G401.6 (cell line): ENCODE measurements at regions not wholly inside any gene's neighbourhood (a gene's known extent, or its start where the extent isn't known, plus 50 kb on each side); places are given as distances from the start of the nearest gene placed in this dataset.
"Not testable (repeated sequence)": the region's sequence is repeated elsewhere in the genome, so short reads cannot be mapped to it uniquely, and the experiment has no call there.

ENCODE experiments used
- FAIRE-seq: peaks from 2 replicates; lab custom pipeline; 2012; peaks lifted over from hg19 to GRCh38; lab: Jason Lieb, UNC

GRCh38 chr1:14352897-14353296 is 245.6 kb upstream of the KAZN start:
- FAIRE-seq, result no peak

- FAIRE-seq, result not testable (repeated sequence)
Measured at GRCh38 chr1:14361005-14361404, 237.5 kb upstream of the KAZN start.

GRCh38 chr1:14362331-14362730 is 236.2 kb upstream of the KAZN start:
- no peak for FAIRE-seq

GRCh38 chr1:14363036-14363590 is 235.4 kb upstream of the KAZN start:
- FAIRE-seq, result no peak

GRCh38 chr1:14363707-14364413 is 234.6 kb upstream of the KAZN start:
- no peak for FAIRE-seq

GRCh38 chr1:14365301-14365988 is 233.0 kb upstream of the KAZN start:
- no peak for FAIRE-seq

GRCh38 chr1:14366091-14367018 is 232.1 kb upstream of the KAZN start:
- no peak for FAIRE-seq

GRCh38 chr1:14367451-14367850 is 231.0 kb upstream of the KAZN start:
- FAIRE-seq, result no peak

- FAIRE-seq, result no peak
Measured at GRCh38 chr1:14369526-14370213, 228.8 kb upstream of the KAZN start.

GRCh38 chr1:14371771-14372497 is 226.6 kb upstream of the KAZN start:
- FAIRE-seq, result no peak

GRCh38 chr1:14372526-14372925 is 226.0 kb upstream of the KAZN start:
- FAIRE-seq, result no peak

GRCh38 chr1:14373081-14373758 is 225.3 kb upstream of the KAZN start:
- no peak for FAIRE-seq

- no peak for FAIRE-seq
Measured at GRCh38 chr1:14375226-14375625, 223.3 kb upstream of the KAZN start.

- FAIRE-seq, result no peak
Measured at GRCh38 chr1:14377386-14377785, 221.1 kb upstream of the KAZN start.

- no peak for FAIRE-seq
Measured at GRCh38 chr1:14380408-14380807, 218.1 kb upstream of the KAZN start.

- no peak for FAIRE-seq
Measured at GRCh38 chr1:14390816-14391215, 207.7 kb upstream of the KAZN start.

GRCh38 chr1:14392161-14392858 is 206.2 kb upstream of the KAZN start:
- FAIRE-seq, result no peak

- no peak for FAIRE-seq
Measured at GRCh38 chr1:14392859-14393365, 205.6 kb upstream of the KAZN start.

- no peak for FAIRE-seq
Measured at GRCh38 chr1:14396100-14396499, 202.4 kb upstream of the KAZN start.
